B cell (primary cell): ENCODE measurements at regions not wholly inside any gene's neighbourhood (a gene's known extent, or its start where the extent isn't known, plus 50 kb on each side); places are given as distances from the start of the nearest gene placed in this dataset.

Experiments used
- ATAC-seq: fragments of 200-7000 bp; cut with Tn5 transposase; one replicate; pipeline ENCODE4 v1.10.0; 2021; ENCODE audit warnings: low read depth, mild to moderate bottlenecking, moderate number of reproducible peaks, moderate library complexity
- CTCF ChIA-PET: fragments of 350-600 bp; sonication (Branson Sonifier 250); formaldehyde crosslinking; loops from one replicate; lab custom pipeline; 2021; ENCODE audit warnings: antibody characterized with exemption, inconsistent platforms; lab: Charles Lee
- POLR2A ChIA-PET: fragments of 350-600 bp; sonication (Branson Sonifier 250); formaldehyde crosslinking; loops from one replicate; lab custom pipeline; 2021; ENCODE audit warnings: antibody characterized with exemption; lab: Charles Lee
- DNase-seq: peaks from one replicate; pipeline ENCODE4 v3.0.0; 2013
- H2AFZ ChIP-seq: 2 replicates; pipeline ENCODE4 v1.6.1; 2012; ENCODE audit warnings: mild to moderate bottlenecking, low read depth, low read length; ENCODE audit not compliant: insufficient read depth, poor library complexity, severe bottlenecking
- H3K27ac ChIP-seq, 2 donors: 1 replicate in 1 of 2; 2 replicates in 1 of 2; pipeline ENCODE4 v1.5.1; 2012 to 2013; ENCODE audit warnings: low read length in 2 of 2, mild to moderate bottlenecking in 2 of 2, moderate library complexity in 1 of 2
- H3K27me3 ChIP-seq, 4 experiments: fragments of 200-600 bp in 1 of 4; sonication (generic) in 1 of 4; replicated peaks in 1 of 4; 1 replicate in 2 of 4; 2 replicates in 2 of 4; pipeline versions ENCODE4 v1.6.1 to v1.7.0; 2013 to 2016; ENCODE audit warnings: low read length in 3 of 4, mild to moderate bottlenecking in 2 of 4, mixed read lengths in 1 of 4, moderate library complexity in 1 of 4; ENCODE audit not compliant: insufficient read depth in 4 of 4, control insufficient read depth in 3 of 4; ENCODE audit errors: control extremely low read depth in 1 of 4
- H3K36me3 ChIP-seq, 2 experiments: replicated peaks in 1 of 2; 1 replicate in 1 of 2; 2 replicates in 1 of 2; pipeline versions ENCODE4 v1.6.1 to v1.7.1; 2013; ENCODE audit warnings: low read length in 1 of 2; ENCODE audit not compliant: insufficient read depth in 2 of 2, control insufficient read depth in 1 of 2; ENCODE audit errors: control extremely low read depth in 1 of 2, extremely low read depth in 1 of 2
- H3K4me1 ChIP-seq, 2 donors: fragments of 200-600 bp in 1 of 2; sonication (generic) in 1 of 2; 1 replicate in 1 of 2; 2 replicates in 1 of 2; pipeline versions ENCODE4 v1.5.1 to v1.6.1; 2013 to 2017; ENCODE audit warnings: low read length in 2 of 2; ENCODE audit not compliant: control insufficient read depth in 2 of 2, insufficient read depth in 2 of 2
- H3K4me2 ChIP-seq: replicated peaks from 2 replicates; pipeline ENCODE3; 2012; ENCODE audit warnings: mild to moderate bottlenecking, low read depth, low read length; ENCODE audit not compliant: poor library complexity, severe bottlenecking
- H3K4me3 ChIP-seq, 5 experiments: fragments of 200-600 bp in 1 of 5; sonication (generic) in 1 of 5; 1 replicate in 3 of 5; 2 replicates in 2 of 5; pipeline versions ENCODE4 v1.5.1 to v1.7.0; 2011 to 2016; ENCODE audit warnings: low read length in 4 of 5, mild to moderate bottlenecking in 4 of 5, low read depth in 2 of 5, control low read depth in 1 of 5, moderate library complexity in 1 of 5; ENCODE audit not compliant: insufficient read depth in 1 of 5; ENCODE audit errors: control extremely low read depth in 1 of 5, extremely low read depth in 1 of 5
- H3K79me2 ChIP-seq: fragments of 200-600 bp; sonication (generic); one replicate; pipeline ENCODE4 v1.6.0; 2016; ENCODE audit warnings: low read length; ENCODE audit not compliant: control insufficient read depth, insufficient read depth
- H3K9ac ChIP-seq: fragments of 200-600 bp; sonication (generic); 2 replicates; pipeline ENCODE4 v1.6.1; 2017; ENCODE audit warnings: mild to moderate bottlenecking, low read length, moderate library complexity
- H3K9me3 ChIP-seq, 3 donors: one replicate each; pipeline versions ENCODE4 v1.6.1 to v1.7.1; 2013; ENCODE audit warnings: low read length in 2 of 3; ENCODE audit not compliant: control insufficient read depth in 2 of 3, insufficient read depth in 1 of 3; ENCODE audit errors: control extremely low read depth in 1 of 3
- H4K20me1 ChIP-seq: 2 replicates; pipeline ENCODE4 v1.6.0; 2012; ENCODE audit warnings: mild to moderate bottlenecking, low read length; ENCODE audit not compliant: insufficient read depth, control insufficient read depth, poor library complexity, severe bottlenecking
- H3K27ac Mint-ChIP-seq: one replicate; pipeline ENCODE4 v1.8.0; 2021; ENCODE audit warnings: mixed read lengths
- H3K27me3 Mint-ChIP-seq: one replicate; pipeline ENCODE4 v1.8.0; 2021; ENCODE audit warnings: mixed read lengths
- H3K4me1 Mint-ChIP-seq: one replicate; pipeline ENCODE4 v1.8.0; 2021; ENCODE audit warnings: mixed read lengths
- H3K4me3 Mint-ChIP-seq: one replicate; pipeline ENCODE4 v1.8.0; 2021; ENCODE audit warnings: mixed read lengths
- H3K9me3 Mint-ChIP-seq: one replicate; pipeline ENCODE4 v1.8.0; 2022; ENCODE audit warnings: mixed read lengths; ENCODE audit not compliant: insufficient read depth
- CTCF ChIP-seq: fragments of 200-600 bp; IDR thresholded peaks from one replicate; pipeline ENCODE4 v1.8.0; 2022; ENCODE audit warnings: antibody characterized with exemption, mild to moderate bottlenecking
- EZH2 ChIP-seq: IDR thresholded peaks from 2 replicates; pipeline ENCODE4 v1.6.1; 2012; ENCODE audit warnings: borderline replicate concordance, low read depth, mild to moderate bottlenecking, moderate library complexity, low read length; ENCODE audit not compliant: insufficient read depth, poor library complexity, severe bottlenecking
- WGBS: methylation state at CpG from one replicate; pipeline ENCODE4 v1.1.5; 2013; ENCODE audit warnings: missing lambda C conversion rate; ENCODE audit not compliant: insufficient coverage; 5-methylcytosine and 5-hydroxymethylcytosine counted together
- intact Hi-C: fragments of 100-400 bp; cut with micrococcal nuclease; formaldehyde crosslinking; loops from one replicate; pipeline ENCODE4 v1.10.0; 2022

DNA sequence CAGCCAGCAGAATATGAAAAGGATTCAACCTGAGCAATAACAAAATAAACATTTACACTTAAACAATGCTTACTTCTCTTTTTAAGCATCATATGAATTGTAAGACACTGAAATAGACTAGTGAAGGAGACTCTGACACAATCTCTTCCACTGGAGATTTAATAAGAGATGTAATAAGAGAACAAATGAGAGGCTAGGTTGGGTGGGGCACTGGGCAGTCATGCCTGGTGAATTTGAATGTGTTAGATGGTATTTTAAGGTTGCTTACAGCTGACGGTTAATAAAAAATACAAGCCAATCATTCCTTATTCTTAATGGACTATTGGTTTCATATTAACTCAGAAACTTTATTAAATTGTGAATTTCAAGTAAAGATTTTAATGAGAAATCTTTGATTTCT, 105.9 kb upstream of the TARS1 start:
- no peak for DNase-seq
- no peaks in the 10 kb centered on the region for H4K20me1 ChIP-seq
- no peaks in the 10 kb centered on the region for H3K79me2 ChIP-seq
- no peak overlapping the region for H3K4me2 ChIP-seq
- Mint-ChIP-seq H3K9me3 (no peaks in the 10 kb centered on the region), H3K27ac (no peak overlapping the region), H3K4me1 (peaks cover 2% of the 10 kb centered on the region), H3K4me3 (no peak overlapping the region), H3K27me3 (peaks cover 4% of the 10 kb centered on the region)
- intact Hi-C loops = no loop called here
- WGBS = no CpG with 5 or more reads among the region's 1 CpG
- no peak overlapping the region for H3K9ac ChIP-seq
- H3K9me3 ChIP-seq = no peaks in the 10 kb centered on the region
- H3K36me3 ChIP-seq = no peaks in the 10 kb centered on the region
- ATAC-seq = no peak
- H3K4me3 ChIP-seq = no peak overlapping the region
- no peak for TF ChIP-seq CTCF
- TF ChIP-seq EZH2 = no peak
- ChIA-PET POLR2A (no interaction called here), CTCF (no interaction called here)
- H3K27ac ChIP-seq = no peak overlapping the region
- H3K27me3 ChIP-seq = no peaks in the 10 kb centered on the region
- no peak overlapping the region for H2AFZ ChIP-seq
- no peaks in the 10 kb centered on the region for H3K4me1 ChIP-seq

DNA sequence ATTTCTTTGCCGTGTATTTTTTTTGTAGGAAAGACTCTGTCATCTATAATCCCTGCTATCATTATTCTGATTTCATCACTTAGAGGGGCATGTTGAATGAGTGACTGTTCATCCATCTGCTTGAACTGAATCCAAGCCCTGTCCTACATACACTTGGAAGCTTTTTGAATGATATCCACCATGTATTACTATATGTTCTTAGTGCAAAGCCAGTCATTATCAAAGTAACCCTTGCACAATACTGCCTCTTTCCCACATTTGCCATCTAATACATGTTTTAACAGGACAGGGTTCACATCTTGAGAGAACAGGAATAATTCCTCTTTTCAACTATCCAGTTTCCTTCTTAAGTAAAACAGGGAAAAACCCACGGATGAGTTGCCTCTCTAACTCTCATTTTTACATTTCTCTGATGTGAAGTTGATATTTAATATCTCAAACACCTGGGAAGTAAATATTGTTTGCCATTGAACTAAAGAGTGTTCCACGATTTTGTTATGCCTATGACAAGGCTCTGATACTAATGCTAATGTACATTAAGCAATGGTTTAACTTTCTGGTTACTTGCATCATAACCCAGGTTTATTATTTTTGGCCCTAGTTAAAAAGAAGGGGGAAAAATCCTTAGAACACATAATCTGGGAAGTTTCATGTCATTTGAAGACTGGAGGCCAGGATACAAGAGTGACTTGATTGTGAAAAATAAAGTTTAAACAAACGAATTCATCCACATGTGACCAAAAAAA, 103.7 kb upstream of the TARS1 start:
- ChIA-PET POLR2A (no interaction called here), CTCF (no interaction called here)

More for the DNA sequence above, 103.7 kb upstream of the TARS1 start:
- H3K9ac ChIP-seq = no peak overlapping the region
- no peaks in the 10 kb centered on the region for H3K36me3 ChIP-seq
- no peaks in the 10 kb centered on the region for H3K27me3 ChIP-seq
- H2AFZ ChIP-seq = no peak overlapping the region
- intact Hi-C loops = no loop called here
- WGBS = no CpG with 5 or more reads among the region's 4 CpGs
- H4K20me1 ChIP-seq = no peaks in the 10 kb centered on the region
- H3K9me3 Mint-ChIP-seq = no peaks in the 10 kb centered on the region
- H3K4me1 ChIP-seq = no peaks in the 10 kb centered on the region
- TF ChIP-seq CTCF (no peak), EZH2 (no peak)
- H3K9me3 ChIP-seq = no peaks in the 10 kb centered on the region
- H3K4me3 ChIP-seq = no peak overlapping the region
- no peaks in the 10 kb centered on the region for H3K79me2 ChIP-seq
- ATAC-seq (no peak), DNase-seq (no peak)
- peaks cover under 1% of the 10 kb centered on the region for H3K27me3 Mint-ChIP-seq
- H3K4me2 ChIP-seq = no peak overlapping the region
- peaks cover 2% of the 10 kb centered on the region for H3K4me1 Mint-ChIP-seq
- no peak overlapping the region for H3K4me3 Mint-ChIP-seq
- no peak overlapping the region for H3K27ac Mint-ChIP-seq
- H3K27ac ChIP-seq = no peak overlapping the region
